Testis (tissue), 2 donors: ENCODE measurements at regions not wholly inside any gene's neighbourhood (a gene's known extent, or its start where the extent isn't known, plus 50 kb on each side); places are given as distances from the start of the nearest gene placed in this dataset.

Experiments used
- POLR2A ChIP-seq: fragments of 450-650 bp; IDR thresholded peaks from one replicate; pipeline ENCODE4 v1.6.1; 2017; ENCODE audit warnings: antibody characterized with exemption, mild to moderate bottlenecking, moderate library complexity
- TF ChIP-seq, protein P1 (sequence below), 3 experiments: fragments of 450-650 bp in 2 of 3; fragments of 200-600 bp in 1 of 3; sonication (generic) in 1 of 3; IDR thresholded peaks; one replicate each; pipeline ENCODE4 v1.5.1; 2016 to 2019; ENCODE audit warnings: antibody characterized with exemption in 3 of 3, mild to moderate bottlenecking in 2 of 3, moderate library complexity in 1 of 3

DNA sequence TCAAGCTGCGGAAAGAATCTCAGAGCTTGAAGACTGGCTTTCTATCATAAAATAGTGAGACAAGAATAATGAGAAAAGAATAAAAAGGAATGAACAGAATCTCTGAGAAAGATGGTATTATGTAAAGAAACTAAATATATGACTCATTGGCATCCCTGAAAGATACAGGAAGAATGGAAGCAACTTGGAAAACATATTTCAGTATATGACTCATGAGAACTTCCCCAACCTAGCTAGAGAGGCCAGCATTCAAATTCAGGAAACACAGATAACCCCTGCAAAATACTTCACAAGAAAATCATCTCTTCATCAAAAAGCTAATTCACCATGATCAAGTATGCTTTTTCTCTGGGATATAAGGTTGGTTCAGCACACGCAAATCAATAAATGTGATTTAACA is 2318.0 kb downstream of the PCDH9 start:
- TF ChIP-seq, protein P1, sequence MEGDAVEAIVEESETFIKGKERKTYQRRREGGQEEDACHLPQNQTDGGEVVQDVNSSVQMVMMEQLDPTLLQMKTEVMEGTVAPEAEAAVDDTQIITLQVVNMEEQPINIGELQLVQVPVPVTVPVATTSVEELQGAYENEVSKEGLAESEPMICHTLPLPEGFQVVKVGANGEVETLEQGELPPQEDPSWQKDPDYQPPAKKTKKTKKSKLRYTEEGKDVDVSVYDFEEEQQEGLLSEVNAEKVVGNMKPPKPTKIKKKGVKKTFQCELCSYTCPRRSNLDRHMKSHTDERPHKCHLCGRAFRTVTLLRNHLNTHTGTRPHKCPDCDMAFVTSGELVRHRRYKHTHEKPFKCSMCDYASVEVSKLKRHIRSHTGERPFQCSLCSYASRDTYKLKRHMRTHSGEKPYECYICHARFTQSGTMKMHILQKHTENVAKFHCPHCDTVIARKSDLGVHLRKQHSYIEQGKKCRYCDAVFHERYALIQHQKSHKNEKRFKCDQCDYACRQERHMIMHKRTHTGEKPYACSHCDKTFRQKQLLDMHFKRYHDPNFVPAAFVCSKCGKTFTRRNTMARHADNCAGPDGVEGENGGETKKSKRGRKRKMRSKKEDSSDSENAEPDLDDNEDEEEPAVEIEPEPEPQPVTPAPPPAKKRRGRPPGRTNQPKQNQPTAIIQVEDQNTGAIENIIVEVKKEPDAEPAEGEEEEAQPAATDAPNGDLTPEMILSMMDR (IDR thresholded peaks at IDR 0.05), result no peak
- no peak for TF ChIP-seq POLR2A
